Transverse colon (tissue), 3 donors: ENCODE measurements at regions not wholly inside any gene's neighbourhood (a gene's known extent, or its start where the extent isn't known, plus 50 kb on each side); places are given as distances from the start of the nearest gene placed in this dataset.

Source experiments
- EP300 ChIP-seq: sonication (generic); formaldehyde crosslinking; IDR thresholded peaks from one replicate; pipeline ENCODE4 v1.6.1; 2017; ENCODE audit warnings: antibody characterized with exemption, low read depth
- POLR2A ChIP-seq: fragments of 450-650 bp; IDR thresholded peaks from one replicate; pipeline ENCODE4 v1.6.1; 2016; ENCODE audit warnings: antibody characterized with exemption, mild to moderate bottlenecking, moderate library complexity
- TF ChIP-seq, protein P1 (sequence below), 5 experiments: fragments of 200-600 bp in 3 of 5; fragments of 450-650 bp in 2 of 5; sonication (generic) in 3 of 5; IDR thresholded peaks; 1 replicate in 2 of 5; 2 replicates in 3 of 5; pipeline ENCODE4 v1.5.1; 2016 to 2017; ENCODE audit warnings: antibody characterized with exemption in 5 of 5, inconsistent platforms in 3 of 5, mild to moderate bottlenecking in 2 of 5, moderate library complexity in 1 of 5

DNA sequence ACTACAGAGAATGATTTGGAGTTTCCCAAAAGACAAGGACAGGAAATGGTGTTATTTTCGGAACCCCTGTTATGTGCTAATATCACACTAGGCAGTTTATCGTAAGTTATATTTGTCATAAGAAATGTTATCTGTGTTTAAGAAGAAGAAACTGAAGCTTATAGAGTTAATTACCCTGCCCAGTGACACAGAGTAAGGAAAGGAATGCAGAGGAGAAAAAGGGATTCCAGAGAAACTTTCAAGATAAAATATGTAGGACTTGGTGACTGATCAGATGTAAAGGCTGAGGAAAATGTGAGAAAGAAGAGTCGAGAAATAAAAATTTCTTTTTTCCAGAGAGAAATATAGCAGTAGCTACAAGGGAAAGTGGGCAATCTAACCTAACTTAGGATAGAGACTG is 63.5 kb upstream of the ZNF746 start:
- TF ChIP-seq POLR2A (no peak), EP300 (no peak)
- TF ChIP-seq, protein P1, sequence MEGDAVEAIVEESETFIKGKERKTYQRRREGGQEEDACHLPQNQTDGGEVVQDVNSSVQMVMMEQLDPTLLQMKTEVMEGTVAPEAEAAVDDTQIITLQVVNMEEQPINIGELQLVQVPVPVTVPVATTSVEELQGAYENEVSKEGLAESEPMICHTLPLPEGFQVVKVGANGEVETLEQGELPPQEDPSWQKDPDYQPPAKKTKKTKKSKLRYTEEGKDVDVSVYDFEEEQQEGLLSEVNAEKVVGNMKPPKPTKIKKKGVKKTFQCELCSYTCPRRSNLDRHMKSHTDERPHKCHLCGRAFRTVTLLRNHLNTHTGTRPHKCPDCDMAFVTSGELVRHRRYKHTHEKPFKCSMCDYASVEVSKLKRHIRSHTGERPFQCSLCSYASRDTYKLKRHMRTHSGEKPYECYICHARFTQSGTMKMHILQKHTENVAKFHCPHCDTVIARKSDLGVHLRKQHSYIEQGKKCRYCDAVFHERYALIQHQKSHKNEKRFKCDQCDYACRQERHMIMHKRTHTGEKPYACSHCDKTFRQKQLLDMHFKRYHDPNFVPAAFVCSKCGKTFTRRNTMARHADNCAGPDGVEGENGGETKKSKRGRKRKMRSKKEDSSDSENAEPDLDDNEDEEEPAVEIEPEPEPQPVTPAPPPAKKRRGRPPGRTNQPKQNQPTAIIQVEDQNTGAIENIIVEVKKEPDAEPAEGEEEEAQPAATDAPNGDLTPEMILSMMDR (IDR thresholded peaks at IDR 0.05), result no peak
